ENCODE measurements at regions not wholly inside any gene's neighbourhood (a gene's known extent, or its start where the extent isn't known, plus 50 kb on each side); places are given as distances from the start of the nearest gene placed in this dataset.

DNA sequence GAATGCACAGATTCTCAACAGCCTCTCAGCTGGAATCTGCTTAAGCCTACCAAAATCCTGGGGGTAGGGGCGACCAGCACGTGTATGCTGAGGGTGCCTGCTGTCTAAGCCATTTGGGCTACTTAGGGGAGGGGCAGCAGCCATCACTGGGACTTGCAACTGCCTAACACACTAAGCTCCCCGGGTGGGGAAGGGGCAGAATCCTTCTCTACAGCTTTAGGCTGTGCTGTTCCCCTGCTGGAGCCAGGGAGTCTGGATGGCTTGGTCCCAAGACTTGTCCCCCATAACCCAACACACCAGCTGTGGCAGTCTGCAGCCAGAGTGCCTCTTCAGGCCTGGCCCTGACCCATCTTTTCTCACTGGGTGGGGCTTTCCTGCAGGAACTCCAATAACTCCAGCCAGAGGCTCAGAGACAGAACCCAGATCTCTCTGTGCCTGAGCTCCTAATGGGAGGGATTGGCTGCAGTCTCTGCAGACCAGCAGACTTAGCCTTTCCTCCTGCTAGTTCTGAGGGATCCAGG, 305.4 kb upstream of the RND3 start:
- H3K36me3 ChIP-seq (ENCODE audit: low read depth) = no peaks in the 10 kb centered on the region
- in situ Hi-C loops (cut with MboI) = no loop called here

GRCh38 chr2:150791567-150791966, 304.1 kb upstream of the RND3 start:
- peaks cover 4% of the 10 kb centered on the region; the same call in 1 of the 2 replicates for H3K4me1 ChIP-seq (ENCODE audit: insufficient read depth)
- no peak for TF ChIP-seq EZH2 (IDR thresholded peaks at IDR 0.05; ENCODE audit: insufficient read depth, poor library complexity, severe bottlenecking)
- TF ChIP-seq EZH2phosphoT487 (IDR thresholded peaks at IDR 0.05; ENCODE audit: insufficient read depth, low read depth) = no peak
- H4K20me1 ChIP-seq (ENCODE audit: insufficient read depth) = no peaks in the 10 kb centered on the region
- H3K4me3 ChIP-seq = no peak overlapping the region
- no peak overlapping the region for H2AFZ ChIP-seq
- no peaks in the 10 kb centered on the region for H3K9me2 ChIP-seq (ENCODE audit: insufficient read depth)
- no peak for DNase-seq
- no peak overlapping the region for H3K9ac ChIP-seq
- no peaks in the 10 kb centered on the region for H3K9me3 ChIP-seq (ENCODE audit: low read depth)
- in situ Hi-C loops (cut with MboI) = no loop called here
- H3K4me2 ChIP-seq (ENCODE audit: unreplicated experiment) = no peak overlapping the region
- no peak overlapping the region for H3K27ac ChIP-seq
- H3K27me3 ChIP-seq (replicated peaks; ENCODE audit: insufficient read depth) = no peaks in the 10 kb centered on the region
- H3F3A ChIP-seq (ENCODE audit: insufficient read depth) = no peaks in the 10 kb centered on the region
- H3K36me3 ChIP-seq (ENCODE audit: low read depth) = no peaks in the 10 kb centered on the region
- H3K79me2 ChIP-seq (ENCODE audit: insufficient read depth) = no peaks in the 10 kb centered on the region

More for the DNA sequence above, 305.4 kb upstream of the RND3 start:
- 27 to 46% methylated on average over 3 of the region's 3 CpGs for WGBS, 2 experiments (ENCODE audit: low coverage in 1 of 2, low lambda C conversion rate in 2 of 2, missing lambda C conversion rate in 2 of 2)
- no peaks in the 10 kb centered on the region for H3K27me3 ChIP-seq (replicated peaks; ENCODE audit: insufficient read depth)
- no peaks in the 10 kb centered on the region for H4K20me1 ChIP-seq (ENCODE audit: insufficient read depth)
- no peak for TF ChIP-seq EZH2 (IDR thresholded peaks at IDR 0.05; ENCODE audit: insufficient read depth, poor library complexity, severe bottlenecking)
- no peak for TF ChIP-seq EZH2phosphoT487 (IDR thresholded peaks at IDR 0.05; ENCODE audit: insufficient read depth, low read depth)
- H2AFZ ChIP-seq = no peak overlapping the region
- H3K4me3 ChIP-seq = no peak overlapping the region
- DNase-seq = no peak
- H3K27ac ChIP-seq = no peak overlapping the region
- H3F3A ChIP-seq (ENCODE audit: insufficient read depth) = no peaks in the 10 kb centered on the region
- peaks cover 4% of the 10 kb centered on the region; the same call in 1 of the 2 replicates for H3K4me1 ChIP-seq (ENCODE audit: insufficient read depth)
- no peaks in the 10 kb centered on the region for H3K79me2 ChIP-seq (ENCODE audit: insufficient read depth)
- no peak overlapping the region for H3K9ac ChIP-seq
- H3K9me2 ChIP-seq (ENCODE audit: insufficient read depth) = no peaks in the 10 kb centered on the region
- H3K4me2 ChIP-seq (ENCODE audit: unreplicated experiment) = no peak overlapping the region
- no peaks in the 10 kb centered on the region for H3K9me3 ChIP-seq (ENCODE audit: low read depth)

DNA sequence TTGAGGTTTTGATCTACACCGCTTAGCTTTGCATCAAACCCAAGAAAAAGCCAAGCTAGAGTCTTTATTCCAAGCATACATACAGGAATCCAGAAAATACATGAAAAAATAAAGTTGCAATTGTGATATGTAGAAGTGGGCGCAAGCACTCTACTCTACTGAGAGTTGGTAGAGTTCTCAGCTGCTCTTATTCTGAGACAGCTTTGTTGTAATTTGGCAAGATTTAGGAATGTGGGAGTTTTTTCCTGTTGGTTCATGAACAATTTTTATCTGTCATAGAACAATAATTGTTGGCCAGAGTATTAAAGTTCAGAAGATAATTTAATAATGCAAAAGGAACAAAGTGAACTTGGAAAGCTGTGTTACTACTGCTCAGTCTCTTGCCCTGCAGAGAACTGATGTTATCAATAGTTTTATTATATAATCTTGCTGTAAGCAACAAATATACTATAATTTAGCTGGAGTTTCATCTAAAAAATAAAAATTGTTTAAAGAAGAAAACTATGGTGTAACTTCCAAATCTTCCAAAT, 302.0 kb upstream of the RND3 start:
- no peaks in the 10 kb centered on the region for H3K9me2 ChIP-seq (ENCODE audit: insufficient read depth)
- H3K4me3 ChIP-seq = no peak overlapping the region
- H3K4me2 ChIP-seq (ENCODE audit: unreplicated experiment) = no peak overlapping the region
- H3K27me3 ChIP-seq (replicated peaks; ENCODE audit: insufficient read depth) = no peaks in the 10 kb centered on the region
- H3K4me1 ChIP-seq (ENCODE audit: insufficient read depth) = peaks cover 4% of the 10 kb centered on the region; the same call in 1 of the 2 replicates
- H3K9me3 ChIP-seq (ENCODE audit: low read depth) = no peaks in the 10 kb centered on the region
- no peak overlapping the region for H3K9ac ChIP-seq
- TF ChIP-seq EZH2phosphoT487 (IDR thresholded peaks at IDR 0.05; ENCODE audit: insufficient read depth, low read depth) (no peak), EZH2 (IDR thresholded peaks at IDR 0.05; ENCODE audit: insufficient read depth, poor library complexity, severe bottlenecking) (no peak)
- no peaks in the 10 kb centered on the region for H4K20me1 ChIP-seq (ENCODE audit: insufficient read depth)
- in situ Hi-C loops (cut with MboI) = no loop called here
- no peak overlapping the region for H3K27ac ChIP-seq
- H3K79me2 ChIP-seq (ENCODE audit: insufficient read depth) = no peaks in the 10 kb centered on the region
- no peak for DNase-seq
- H2AFZ ChIP-seq = no peak overlapping the region
- 72 to 75% methylated on average over 2 of the region's 2 CpGs for whole genome bisulfite sequencing, 2 experiments (ENCODE audit: low coverage in 1 of 2, low lambda C conversion rate in 2 of 2, missing lambda C conversion rate in 2 of 2)
- H3K36me3 ChIP-seq (ENCODE audit: low read depth) = no peaks in the 10 kb centered on the region
- no peaks in the 10 kb centered on the region for H3F3A ChIP-seq (ENCODE audit: insufficient read depth)

DNA sequence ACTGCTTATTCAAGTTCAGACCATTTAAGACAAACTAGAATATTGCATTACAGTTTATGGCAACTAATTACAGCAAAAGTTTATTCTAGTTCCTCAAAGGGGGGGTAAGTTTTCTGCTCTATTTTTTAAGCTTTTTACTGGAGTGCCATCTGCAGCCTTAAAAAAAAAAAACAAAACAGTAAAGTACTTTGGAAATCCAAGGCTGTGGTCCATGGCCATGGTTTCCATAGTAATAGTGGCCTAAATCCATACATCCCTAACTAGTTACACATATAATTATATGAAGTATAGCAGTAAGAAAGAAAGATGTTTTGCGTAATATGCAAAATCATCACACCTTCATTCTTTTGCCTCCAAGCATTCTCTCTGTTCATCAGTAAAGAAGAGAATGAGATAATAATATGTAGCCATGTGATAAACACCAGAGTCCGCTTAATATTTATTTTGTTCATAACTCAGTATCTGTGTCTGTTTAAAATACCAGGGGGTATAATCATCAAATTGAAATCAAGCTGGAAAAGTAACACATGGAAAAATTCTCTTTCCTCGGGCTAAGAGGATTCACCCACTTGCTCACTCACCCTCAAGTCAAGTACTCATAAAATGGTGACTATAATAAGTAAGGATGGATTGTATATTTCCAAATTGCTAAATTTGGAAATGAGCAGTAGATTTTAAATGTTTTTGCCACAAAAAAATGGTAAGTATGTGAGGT, 301.1 kb upstream of the RND3 start:
- DNase-seq = peak; percentile 10

More for the DNA sequence above, 301.1 kb upstream of the RND3 start:
- Histone ChIP-seq H4K20me1 (ENCODE audit: insufficient read depth) (no peaks in the 10 kb centered on the region), H3F3A (ENCODE audit: insufficient read depth) (no peaks in the 10 kb centered on the region), H3K9ac (no peak overlapping the region), H3K27me3 (replicated peaks; ENCODE audit: insufficient read depth) (no peaks in the 10 kb centered on the region), H3K79me2 (ENCODE audit: insufficient read depth) (no peaks in the 10 kb centered on the region), H3K9me3 (ENCODE audit: low read depth) (no peaks in the 10 kb centered on the region), H3K4me1 (ENCODE audit: insufficient read depth) (peaks cover 4% of the 10 kb centered on the region; the same call in 1 of the 2 replicates), H3K4me3 (no peak overlapping the region), H2AFZ (no peak overlapping the region), H3K27ac (no peak overlapping the region), H3K36me3 (ENCODE audit: low read depth) (no peaks in the 10 kb centered on the region), H3K4me2 (ENCODE audit: unreplicated experiment) (no peak overlapping the region), H3K9me2 (ENCODE audit: insufficient read depth) (no peaks in the 10 kb centered on the region)
- in situ Hi-C loops (cut with MboI) = no loop called here
- no peak for TF ChIP-seq EZH2 (IDR thresholded peaks at IDR 0.05; ENCODE audit: insufficient read depth, poor library complexity, severe bottlenecking)
- TF ChIP-seq EZH2phosphoT487 (IDR thresholded peaks at IDR 0.05; ENCODE audit: insufficient read depth, low read depth) = no peak
- 55 to 68% methylated on average over 3 of the region's 3 CpGs for WGBS, 2 experiments (ENCODE audit: low coverage in 1 of 2, low lambda C conversion rate in 2 of 2, missing lambda C conversion rate in 2 of 2)
